MG63 (cell line): ENCODE measurements at regions not wholly inside any gene's neighbourhood (a gene's known extent, or its start where the extent isn't known, plus 50 kb on each side); places are given as distances from the start of the nearest gene placed in this dataset.
"Not testable (repeated sequence)": the region's sequence is repeated elsewhere in the genome, so short reads cannot be mapped to it uniquely, and the experiment has no call there.

Experiments used
- DNase-seq: peaks from one replicate; pipeline ENCODE4 v3.0.0-alpha.2; 2020
- H3K27me3 ChIP-seq: fragments of 250-450 bp; sonication (Bioruptor Pico); 2 replicates; pipeline ENCODE4 v1.5.1; 2020; ENCODE audit warnings: mild to moderate bottlenecking, moderate library complexity
- H3K36me3 ChIP-seq: fragments of 250-450 bp; sonication (Bioruptor Pico); 2 replicates; pipeline ENCODE4 v1.5.1; 2020; ENCODE audit warnings: mild to moderate bottlenecking, moderate library complexity
- H3K4me3 ChIP-seq: fragments of 250-450 bp; sonication (Bioruptor Pico); 2 replicates; pipeline ENCODE4 v1.5.1; 2020; ENCODE audit warnings: mild to moderate bottlenecking, moderate library complexity
- H3K9me3 ChIP-seq: fragments of 250-450 bp; sonication (Bioruptor Pico); 2 replicates; pipeline ENCODE4 v1.5.1; 2020; ENCODE audit warnings: mild to moderate bottlenecking, moderate library complexity

GRCh38 chr2:116511426-116511825 is 1303.1 kb upstream of the DDX18 start:
- peak; percentile 12 for DNase-seq
- Histone ChIP-seq H3K36me3 (no peaks in the 10 kb centered on the region), H3K9me3 (peaks cover 3% of the 10 kb centered on the region; the same call in 1 of the 2 replicates), H3K27me3 (no peaks in the 10 kb centered on the region), H3K4me3 (no peak overlapping the region)

- Histone ChIP-seq H3K9me3 (peaks cover under 1% of the 10 kb centered on the region), H3K4me3 (no peak overlapping the region), H3K27me3 (no peaks in the 10 kb centered on the region), H3K36me3 (no peaks in the 10 kb centered on the region)
- peak; percentile 22 for DNase-seq
Observed at GRCh38 chr2:116513991-116514390, 1300.5 kb upstream of the DDX18 start.

- no peak for DNase-seq
- Histone ChIP-seq H3K27me3 (no peaks in the 10 kb centered on the region), H3K9me3 (peaks cover 5% of the 10 kb centered on the region), H3K36me3 (no peaks in the 10 kb centered on the region), H3K4me3 (no peak overlapping the region)
Observed at GRCh38 chr2:116517936-116518335, 1296.6 kb upstream of the DDX18 start.

GRCh38 chr2:116537811-116538210 is 1276.7 kb upstream of the DDX18 start:
- Histone ChIP-seq H3K9me3 (no peaks in the 10 kb centered on the region), H3K36me3 (no peaks in the 10 kb centered on the region), H3K27me3 (no peaks in the 10 kb centered on the region), H3K4me3 (no peak overlapping the region)
- no peak for DNase-seq

GRCh38 chr2:116545286-116546068 is 1269.0 kb upstream of the DDX18 start:
- H3K4me3 ChIP-seq = no peak overlapping the region
- no peak for DNase-seq

GRCh38 chr2:116552738-116553419 is 1261.6 kb upstream of the DDX18 start:
- not testable (repeated sequence) for DNase-seq, H3K4me3 ChIP-seq, H3K9me3 ChIP-seq, H3K27me3 ChIP-seq, H3K36me3 ChIP-seq

More at GRCh38 chr2:116545286-116546068, 1269.0 kb upstream of the DDX18 start:
- no peaks in the 10 kb centered on the region for H3K36me3 ChIP-seq
- H3K27me3 ChIP-seq = no peaks in the 10 kb centered on the region
- H3K9me3 ChIP-seq = no peaks in the 10 kb centered on the region

GRCh38 chr2:116580209-116580608 is 1234.3 kb upstream of the DDX18 start:
- Histone ChIP-seq H3K27me3 (no peaks in the 10 kb centered on the region), H3K9me3 (no peaks in the 10 kb centered on the region; the same call in 1 of the 2 replicates), H3K4me3 (no peak overlapping the region), H3K36me3 (no peaks in the 10 kb centered on the region)
- no peak for DNase-seq

- no peak overlapping the region for H3K4me3 ChIP-seq
- no peaks in the 10 kb centered on the region for H3K36me3 ChIP-seq
- DNase-seq = no peak
- no peaks in the 10 kb centered on the region for H3K27me3 ChIP-seq
- H3K9me3 ChIP-seq = no peaks in the 10 kb centered on the region
Observed at GRCh38 chr2:116582850-116583249, 1231.6 kb upstream of the DDX18 start.

- Histone ChIP-seq H3K27me3 (no peaks in the 10 kb centered on the region), H3K4me3 (no peak overlapping the region), H3K36me3 (no peaks in the 10 kb centered on the region), H3K9me3 (no peaks in the 10 kb centered on the region)
- DNase-seq = no peak
Observed at GRCh38 chr2:116585669-116586327, 1228.7 kb upstream of the DDX18 start.

GRCh38 chr2:116586328-116586689 is 1228.2 kb upstream of the DDX18 start:
- Histone ChIP-seq H3K27me3 (no peaks in the 10 kb centered on the region), H3K9me3 (no peaks in the 10 kb centered on the region), H3K36me3 (no peaks in the 10 kb centered on the region), H3K4me3 (no peak overlapping the region)
- DNase-seq = no peak
